ENCODE measurements at regions not wholly inside any gene's neighbourhood (a gene's known extent, or its start where the extent isn't known, plus 50 kb on each side); places are given as distances from the start of the nearest gene placed in this dataset.
"Not testable (repeated sequence)": the region's sequence is repeated elsewhere in the genome, so short reads cannot be mapped to it uniquely, and the experiment has no call there.

DNA sequence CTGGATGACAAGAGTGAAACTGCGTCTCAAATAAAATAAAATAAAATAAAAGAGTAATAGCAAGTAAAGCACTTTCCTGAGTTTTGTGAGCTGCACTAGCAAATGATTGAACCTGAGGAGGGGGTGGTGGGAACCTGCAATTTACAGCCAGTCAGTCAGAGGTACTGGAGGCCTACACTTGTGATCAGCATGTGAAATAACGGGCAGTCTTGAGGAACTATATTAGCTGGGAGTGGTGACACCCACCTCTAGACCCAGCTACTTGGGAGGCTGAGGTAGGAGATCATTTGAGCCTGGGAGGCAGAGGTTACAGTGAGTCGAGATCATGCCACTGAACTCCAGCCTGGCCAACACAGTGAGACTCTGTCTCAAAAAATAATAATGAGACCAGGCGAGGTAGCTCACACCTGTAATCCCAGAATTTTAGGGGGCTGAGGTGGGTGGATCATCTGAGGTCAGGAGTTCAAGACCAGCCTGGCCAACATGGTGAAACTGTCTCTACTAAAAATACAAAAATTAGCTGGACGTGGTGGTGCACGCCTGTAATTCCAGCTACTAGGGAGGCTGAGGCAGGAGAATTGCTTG lies 537.1 kb upstream of the HTR2C start:
- Histone ChIP-seq H3K36me3 (ENCODE audit: low read length) (no peaks in the 10 kb centered on the region), H3K27ac (ENCODE audit: low read depth, low read length) (no peak overlapping the region), H3K9ac (ENCODE audit: low read length) (no peak overlapping the region), H3K4me3 (ENCODE audit: insufficient read depth, low read length, poor library complexity, severe bottlenecking) (no peak overlapping the region), H3K4me2 (ENCODE audit: low read depth, low read length, poor library complexity, severe bottlenecking) (no peak overlapping the region), H3K9me3 (ENCODE audit: insufficient read depth, low read length) (no peaks in the 10 kb centered on the region), H2AFZ (ENCODE audit: low read depth, low read length, severe bottlenecking) (no peak overlapping the region), H3F3A (ENCODE audit: insufficient read depth) (no peaks in the 10 kb centered on the region), H3K27me3 (ENCODE audit: low read length) (no peaks in the 10 kb centered on the region), H4K20me1 (ENCODE audit: low read depth, low read length) (no peaks in the 10 kb centered on the region), H3K9me2 (replicated peaks; ENCODE audit: insufficient read depth, low read length) (no peaks in the 10 kb centered on the region), H3K79me2 (ENCODE audit: insufficient read depth, low read length) (no peaks in the 10 kb centered on the region)
- TF ChIP-seq EZH2phosphoT487 (conservative IDR thresholded peaks at IDR 0.05; ENCODE audit: low read length) (no peak), CTCF (IDR thresholded peaks at IDR 0.05; ENCODE audit: insufficient read depth, low read length, poor library complexity, severe bottlenecking) (no peak)

- not testable (repeated sequence) for H3K9ac ChIP-seq (ENCODE audit: low read length); H3K27ac ChIP-seq (ENCODE audit: low read depth, low read length)
Measured at GRCh38 chrX:114041470-114041869, 542.4 kb upstream of the HTR2C start.

GRCh38 chrX:114040661-114041269 lies 543.1 kb upstream of the HTR2C start:
- not testable (repeated sequence) for H3K27ac ChIP-seq (ENCODE audit: low read depth, low read length); H3K79me2 ChIP-seq (ENCODE audit: insufficient read depth, low read length); H3K27me3 ChIP-seq (ENCODE audit: low read length); H3K9me3 ChIP-seq (ENCODE audit: insufficient read depth, low read length); H3K4me3 ChIP-seq (ENCODE audit: insufficient read depth, low read length, poor library complexity, severe bottlenecking); H4K20me1 ChIP-seq (ENCODE audit: low read depth, low read length); H3K4me2 ChIP-seq (ENCODE audit: low read depth, low read length, poor library complexity, severe bottlenecking); H3K36me3 ChIP-seq (ENCODE audit: low read length); H3F3A ChIP-seq (ENCODE audit: insufficient read depth); H3K9ac ChIP-seq (ENCODE audit: low read length); H2AFZ ChIP-seq (ENCODE audit: low read depth, low read length, severe bottlenecking); H3K9me2 ChIP-seq (replicated peaks; ENCODE audit: insufficient read depth, low read length)

More at GRCh38 chrX:114041470-114041869, 542.4 kb upstream of the HTR2C start:
- not testable (repeated sequence) for H4K20me1 ChIP-seq (ENCODE audit: low read depth, low read length); H3K4me3 ChIP-seq (ENCODE audit: insufficient read depth, low read length, poor library complexity, severe bottlenecking); H3K36me3 ChIP-seq (ENCODE audit: low read length); H3K79me2 ChIP-seq (ENCODE audit: insufficient read depth, low read length); H3K27me3 ChIP-seq (ENCODE audit: low read length); H3K9me2 ChIP-seq (replicated peaks; ENCODE audit: insufficient read depth, low read length); H3F3A ChIP-seq (ENCODE audit: insufficient read depth); H2AFZ ChIP-seq (ENCODE audit: low read depth, low read length, severe bottlenecking); H3K4me2 ChIP-seq (ENCODE audit: low read depth, low read length, poor library complexity, severe bottlenecking); H3K9me3 ChIP-seq (ENCODE audit: insufficient read depth, low read length)

DNA sequence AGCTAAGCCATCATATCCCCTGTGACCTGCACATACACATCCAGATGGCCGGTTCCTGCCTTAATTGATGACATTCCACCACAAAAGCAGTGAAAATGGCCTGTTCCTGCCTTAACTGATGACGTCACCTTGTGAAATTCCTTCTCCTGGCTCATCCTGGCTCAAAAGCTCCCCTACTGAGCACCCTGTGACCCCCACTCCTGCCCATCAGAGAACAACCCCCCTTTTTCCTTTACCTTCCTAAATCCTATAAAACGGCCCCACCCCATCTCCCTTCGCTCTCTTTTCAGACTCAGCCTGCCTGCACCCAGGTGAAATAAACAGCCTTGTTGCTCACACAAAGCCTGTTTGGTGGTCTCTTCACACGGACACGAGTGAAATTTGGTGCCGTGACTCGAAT lies 543.8 kb upstream of the HTR2C start:
- not testable (repeated sequence) for H3F3A ChIP-seq (ENCODE audit: insufficient read depth); H2AFZ ChIP-seq (ENCODE audit: low read depth, low read length, severe bottlenecking); H3K9me3 ChIP-seq (ENCODE audit: insufficient read depth, low read length); H3K9me2 ChIP-seq (replicated peaks; ENCODE audit: insufficient read depth, low read length); H3K4me2 ChIP-seq (ENCODE audit: low read depth, low read length, poor library complexity, severe bottlenecking); H3K79me2 ChIP-seq (ENCODE audit: insufficient read depth, low read length); H3K36me3 ChIP-seq (ENCODE audit: low read length); H3K4me3 ChIP-seq (ENCODE audit: insufficient read depth, low read length, poor library complexity, severe bottlenecking); H3K27me3 ChIP-seq (ENCODE audit: low read length); H3K9ac ChIP-seq (ENCODE audit: low read length); H3K27ac ChIP-seq (ENCODE audit: low read depth, low read length); H4K20me1 ChIP-seq (ENCODE audit: low read depth, low read length)

GRCh38 chrX:114038358-114038757 lies 545.5 kb upstream of the HTR2C start:
- Histone ChIP-seq H3K79me2 (ENCODE audit: insufficient read depth, low read length) (no peaks in the 10 kb centered on the region), H4K20me1 (ENCODE audit: low read depth, low read length) (no peaks in the 10 kb centered on the region), H3F3A (ENCODE audit: insufficient read depth) (no peaks in the 10 kb centered on the region), H2AFZ (ENCODE audit: low read depth, low read length, severe bottlenecking) (no peak overlapping the region), H3K27ac (ENCODE audit: low read depth, low read length) (no peak overlapping the region), H3K9ac (ENCODE audit: low read length) (no peak overlapping the region), H3K36me3 (ENCODE audit: low read length) (no peaks in the 10 kb centered on the region), H3K4me2 (ENCODE audit: low read depth, low read length, poor library complexity, severe bottlenecking) (no peak overlapping the region), H3K4me3 (ENCODE audit: insufficient read depth, low read length, poor library complexity, severe bottlenecking) (no peak overlapping the region), H3K9me3 (ENCODE audit: insufficient read depth, low read length) (no peaks in the 10 kb centered on the region), H3K9me2 (replicated peaks; ENCODE audit: insufficient read depth, low read length) (no peaks in the 10 kb centered on the region), H3K27me3 (ENCODE audit: low read length) (no peaks in the 10 kb centered on the region)
- TF ChIP-seq CTCF (IDR thresholded peaks at IDR 0.05; ENCODE audit: insufficient read depth, low read length, poor library complexity, severe bottlenecking) (no peak), EZH2phosphoT487 (conservative IDR thresholded peaks at IDR 0.05; ENCODE audit: low read length) (no peak)
